Sigmoid colon (tissue), 4 donors: ENCODE measurements at regions not wholly inside any gene's neighbourhood (a gene's known extent, or its start where the extent isn't known, plus 50 kb on each side); places are given as distances from the start of the nearest gene placed in this dataset.

Experiments
- EP300 ChIP-seq, 4 donors: sonication (generic); formaldehyde crosslinking; IDR thresholded peaks; one replicate each; pipeline ENCODE4 v1.6.1; 2017; ENCODE audit warnings: antibody characterized with exemption in 4 of 4
- POLR2A ChIP-seq, 2 donors: fragments of 450-650 bp; IDR thresholded peaks; one replicate each; pipeline ENCODE4 v1.6.1; 2016; ENCODE audit warnings: antibody characterized with exemption in 2 of 2, mild to moderate bottlenecking in 2 of 2, moderate library complexity in 2 of 2
- TF ChIP-seq, protein P1 (sequence below), 4 experiments: fragments of 450-650 bp in 3 of 4; fragments of 200-600 bp in 1 of 4; IDR thresholded peaks; one replicate each; pipeline ENCODE4 v1.5.1; 2016 to 2019; ENCODE audit warnings: antibody characterized with exemption in 4 of 4, mild to moderate bottlenecking in 3 of 4, moderate library complexity in 2 of 4

DNA sequence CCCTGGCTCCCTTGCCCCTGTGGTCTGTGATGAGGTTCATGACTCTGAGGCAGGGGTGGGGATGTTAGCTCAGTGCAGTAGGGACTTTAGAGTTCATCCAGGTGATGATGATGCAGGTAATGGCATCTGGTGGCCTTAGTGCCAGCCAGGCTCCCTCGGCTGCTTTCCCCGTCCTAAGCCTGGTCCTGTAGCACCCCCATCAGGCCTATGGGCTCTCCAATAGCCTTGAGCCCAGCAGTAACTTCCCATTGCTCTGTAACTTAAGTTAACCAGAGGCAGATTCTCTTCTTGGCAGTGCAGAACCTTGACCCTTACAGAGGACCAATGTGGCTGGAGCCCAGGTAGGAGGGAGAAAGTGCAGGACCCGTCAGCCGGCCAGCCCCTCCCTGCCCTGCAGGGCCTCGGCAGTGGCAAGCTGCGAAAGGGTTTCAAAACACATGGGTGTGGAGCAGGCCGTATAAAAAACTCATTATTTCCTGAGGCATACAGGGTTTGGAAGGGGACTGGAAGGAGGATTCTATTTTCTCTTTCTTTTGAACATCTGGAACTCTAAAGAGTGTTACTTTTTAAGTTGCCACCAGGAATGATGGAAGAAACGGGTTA, 406.9 kb downstream of the CDH26 start:
- TF ChIP-seq, protein P1, sequence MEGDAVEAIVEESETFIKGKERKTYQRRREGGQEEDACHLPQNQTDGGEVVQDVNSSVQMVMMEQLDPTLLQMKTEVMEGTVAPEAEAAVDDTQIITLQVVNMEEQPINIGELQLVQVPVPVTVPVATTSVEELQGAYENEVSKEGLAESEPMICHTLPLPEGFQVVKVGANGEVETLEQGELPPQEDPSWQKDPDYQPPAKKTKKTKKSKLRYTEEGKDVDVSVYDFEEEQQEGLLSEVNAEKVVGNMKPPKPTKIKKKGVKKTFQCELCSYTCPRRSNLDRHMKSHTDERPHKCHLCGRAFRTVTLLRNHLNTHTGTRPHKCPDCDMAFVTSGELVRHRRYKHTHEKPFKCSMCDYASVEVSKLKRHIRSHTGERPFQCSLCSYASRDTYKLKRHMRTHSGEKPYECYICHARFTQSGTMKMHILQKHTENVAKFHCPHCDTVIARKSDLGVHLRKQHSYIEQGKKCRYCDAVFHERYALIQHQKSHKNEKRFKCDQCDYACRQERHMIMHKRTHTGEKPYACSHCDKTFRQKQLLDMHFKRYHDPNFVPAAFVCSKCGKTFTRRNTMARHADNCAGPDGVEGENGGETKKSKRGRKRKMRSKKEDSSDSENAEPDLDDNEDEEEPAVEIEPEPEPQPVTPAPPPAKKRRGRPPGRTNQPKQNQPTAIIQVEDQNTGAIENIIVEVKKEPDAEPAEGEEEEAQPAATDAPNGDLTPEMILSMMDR (IDR thresholded peaks at IDR 0.05): no peak
- TF ChIP-seq POLR2A (IDR thresholded peaks at IDR 0.05) (no peak), EP300 (IDR thresholded peaks at IDR 0.05) (no peak)
